Gastrocnemius medialis (tissue), 4 donors: ENCODE measurements at regions not wholly inside any gene's neighbourhood (a gene's known extent, or its start where the extent isn't known, plus 50 kb on each side); places are given as distances from the start of the nearest gene placed in this dataset.

Experiments
- POLR2A ChIP-seq, 2 donors: fragments of 450-650 bp; IDR thresholded peaks; one replicate each; pipeline ENCODE4 v1.6.1; 2017; ENCODE audit warnings: antibody characterized with exemption in 2 of 2, mild to moderate bottlenecking in 2 of 2, moderate library complexity in 2 of 2
- TF ChIP-seq, protein P1 (sequence below), 5 experiments: fragments of 450-650 bp in 3 of 5; fragments of 200-600 bp in 2 of 5; sonication (generic) in 2 of 5; IDR thresholded peaks in 4 of 5; conservative IDR thresholded peaks in 1 of 5; 1 replicate in 4 of 5; 2 replicates in 1 of 5; pipeline ENCODE4 v1.5.1; 2016 to 2019; ENCODE audit warnings: antibody characterized with exemption in 5 of 5, mild to moderate bottlenecking in 3 of 5, moderate library complexity in 3 of 5

GRCh38 chr3:24804095-24804494 is 309.4 kb upstream of the THRB start:
- TF ChIP-seq, protein P1, sequence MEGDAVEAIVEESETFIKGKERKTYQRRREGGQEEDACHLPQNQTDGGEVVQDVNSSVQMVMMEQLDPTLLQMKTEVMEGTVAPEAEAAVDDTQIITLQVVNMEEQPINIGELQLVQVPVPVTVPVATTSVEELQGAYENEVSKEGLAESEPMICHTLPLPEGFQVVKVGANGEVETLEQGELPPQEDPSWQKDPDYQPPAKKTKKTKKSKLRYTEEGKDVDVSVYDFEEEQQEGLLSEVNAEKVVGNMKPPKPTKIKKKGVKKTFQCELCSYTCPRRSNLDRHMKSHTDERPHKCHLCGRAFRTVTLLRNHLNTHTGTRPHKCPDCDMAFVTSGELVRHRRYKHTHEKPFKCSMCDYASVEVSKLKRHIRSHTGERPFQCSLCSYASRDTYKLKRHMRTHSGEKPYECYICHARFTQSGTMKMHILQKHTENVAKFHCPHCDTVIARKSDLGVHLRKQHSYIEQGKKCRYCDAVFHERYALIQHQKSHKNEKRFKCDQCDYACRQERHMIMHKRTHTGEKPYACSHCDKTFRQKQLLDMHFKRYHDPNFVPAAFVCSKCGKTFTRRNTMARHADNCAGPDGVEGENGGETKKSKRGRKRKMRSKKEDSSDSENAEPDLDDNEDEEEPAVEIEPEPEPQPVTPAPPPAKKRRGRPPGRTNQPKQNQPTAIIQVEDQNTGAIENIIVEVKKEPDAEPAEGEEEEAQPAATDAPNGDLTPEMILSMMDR (IDR thresholded peaks at IDR 0.05 in 4 of 5, conservative IDR thresholded peaks at IDR 0.05 in 1 of 5) = no peak
- no peak for TF ChIP-seq POLR2A (IDR thresholded peaks at IDR 0.05)
